Tibial artery (tissue), 4 donors: ENCODE measurements at regions not wholly inside any gene's neighbourhood (a gene's known extent, or its start where the extent isn't known, plus 50 kb on each side); places are given as distances from the start of the nearest gene placed in this dataset.

ENCODE experiments used
- DNase-seq, 2 donors: peaks; one replicate each; pipeline ENCODE4 v3.0.0-alpha.2; 2019
- H3K27ac ChIP-seq, 2 donors: fragments of 200-600 bp; sonication (generic) in 1 of 2; 1 replicate in 1 of 2; 2 replicates in 1 of 2; pipeline ENCODE4 v1.5.1; 2018 to 2019; ENCODE audit warnings: mild to moderate bottlenecking in 1 of 2
- H3K27me3 ChIP-seq, 2 donors: fragments of 200-600 bp; sonication (generic) in 1 of 2; one replicate each; pipeline versions ENCODE4 v1.5.1 to v1.6.0; 2016 to 2019
- H3K36me3 ChIP-seq, 3 donors: fragments of 200-600 bp; sonication (generic) in 2 of 3; one replicate each; pipeline ENCODE4 v1.5.1; 2016 to 2019; ENCODE audit warnings: mild to moderate bottlenecking in 2 of 3
- H3K4me1 ChIP-seq, 4 donors: fragments of 200-600 bp; sonication (generic) in 2 of 4; 1 replicate in 3 of 4; 2 replicates in 1 of 4; pipeline ENCODE4 v1.5.1; 2016 to 2019
- H3K4me3 ChIP-seq, 2 donors: fragments of 200-600 bp; sonication (generic) in 1 of 2; 1 replicate in 1 of 2; 2 replicates in 1 of 2; pipeline ENCODE4 v1.5.1; 2018 to 2019; ENCODE audit warnings: mild to moderate bottlenecking in 2 of 2
- H3K9me3 ChIP-seq, 3 donors: fragments of 200-600 bp; sonication (generic) in 1 of 3; one replicate each; pipeline ENCODE4 v1.5.1; 2016 to 2019
- CTCF ChIP-seq, 2 experiments: fragments of 200-600 bp in 1 of 2; fragments of 450-650 bp in 1 of 2; IDR thresholded peaks; one replicate each; pipeline ENCODE4 v1.5.1; 2017 to 2019; ENCODE audit warnings: antibody characterized with exemption in 2 of 2, mild to moderate bottlenecking in 1 of 2, moderate library complexity in 1 of 2
- intact Hi-C: fragments of 100-400 bp; cut with DNase I; formaldehyde crosslinking; loops from one replicate; pipeline ENCODE4 v1.15.0; 2023; ENCODE audit warnings: low total_unique reads

- peaks cover 0 to 14% (median 9%) of the 10 kb centered on the region in 4 donors for H3K4me1 ChIP-seq
- H3K27ac ChIP-seq: no peak overlapping the region
- TF ChIP-seq CTCF (IDR thresholded peaks at IDR 0.05): no peak
- H3K9me3 ChIP-seq: peaks cover 0 to 6% (median 0%) of the 10 kb centered on the region in 3 donors
- H3K27me3 ChIP-seq: no peaks in the 10 kb centered on the region
- H3K4me3 ChIP-seq: no peak overlapping the region
- no peaks in the 10 kb centered on the region for H3K36me3 ChIP-seq
- intact Hi-C loops: no loop called here
- DNase-seq: no peak
These were observed 169.5 kb downstream of the DIPK2A start for GRCh38 chr3:144141074-144141473.

GRCh38 chr3:144141496-144141895 is 169.9 kb downstream of the DIPK2A start:
- Histone ChIP-seq H3K27me3 (no peaks in the 10 kb centered on the region), H3K36me3 (no peaks in the 10 kb centered on the region), H3K27ac (no peak overlapping the region), H3K4me3 (no peak overlapping the region), H3K9me3 (peaks cover 0 to 6% (median 0%) of the 10 kb centered on the region in 3 donors), H3K4me1 (peaks cover 0 to 14% (median 9%) of the 10 kb centered on the region in 4 donors)
- intact Hi-C loops: no loop called here
- DNase-seq: no peak
- no peak for TF ChIP-seq CTCF (IDR thresholded peaks at IDR 0.05)

GRCh38 chr3:144142151-144142840 is 170.7 kb downstream of the DIPK2A start:
- H3K9me3 ChIP-seq: peaks cover 0 to 4% (median 0%) of the 10 kb centered on the region in 3 donors
- peak overlapping the region; percentile 43 to 50 for H3K27ac ChIP-seq
- DNase-seq: no peak
- no peaks in the 10 kb centered on the region for H3K27me3 ChIP-seq
- intact Hi-C loops: no loop called here
- no peak overlapping the region for H3K4me3 ChIP-seq
- peaks cover 0 to 14% (median 9%) of the 10 kb centered on the region in 4 donors for H3K4me1 ChIP-seq
- no peaks in the 10 kb centered on the region for H3K36me3 ChIP-seq
- TF ChIP-seq CTCF (IDR thresholded peaks at IDR 0.05): no peak

- intact Hi-C loops: no loop called here
- H3K27ac ChIP-seq: no peak overlapping the region
- TF ChIP-seq CTCF (IDR thresholded peaks at IDR 0.05): no peak
- no peaks in the 10 kb centered on the region for H3K9me3 ChIP-seq
- H3K4me3 ChIP-seq: no peak overlapping the region
- H3K27me3 ChIP-seq: no peaks in the 10 kb centered on the region
- no peaks in the 10 kb centered on the region for H3K4me1 ChIP-seq
- no peak for DNase-seq
- H3K36me3 ChIP-seq: no peaks in the 10 kb centered on the region
These were observed 176.7 kb downstream of the DIPK2A start for GRCh38 chr3:144148356-144148755.

DNA sequence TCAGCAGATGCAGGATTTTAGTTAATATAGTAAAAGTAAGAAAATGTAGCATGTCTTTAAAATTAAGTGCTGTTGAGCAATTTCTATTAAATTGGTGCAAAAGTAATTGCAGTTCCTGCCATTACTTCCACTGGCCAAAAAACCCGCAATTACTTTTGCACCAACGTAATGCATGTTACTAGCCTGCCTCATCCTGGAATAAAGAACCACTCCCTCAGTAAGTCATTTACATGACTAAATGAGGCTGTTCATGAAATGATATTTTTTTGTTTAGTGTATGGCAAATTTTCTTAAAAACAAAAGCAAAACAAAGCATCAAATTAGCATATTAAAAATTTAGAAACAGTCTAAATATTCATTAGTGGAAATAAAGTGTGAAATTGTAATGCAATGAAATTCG is 180.4 kb downstream of the DIPK2A start:
- Histone ChIP-seq H3K9me3 (no peaks in the 10 kb centered on the region), H3K27me3 (no peaks in the 10 kb centered on the region), H3K4me3 (no peak overlapping the region), H3K36me3 (no peaks in the 10 kb centered on the region), H3K4me1 (no peaks in the 10 kb centered on the region), H3K27ac (no peak overlapping the region)
- TF ChIP-seq CTCF (IDR thresholded peaks at IDR 0.05): no peak
- DNase-seq: no peak
- intact Hi-C loops: no loop called here
